Endodermal cell (in vitro differentiated cells): ENCODE measurements at regions not wholly inside any gene's neighbourhood (a gene's known extent, or its start where the extent isn't known, plus 50 kb on each side); places are given as distances from the start of the nearest gene placed in this dataset.

Experiments used
- DNase-seq: peaks from one replicate; pipeline ENCODE4 v3.0.0-alpha.2; 2017
- H3K27ac ChIP-seq: 2 replicates; pipeline ENCODE4 v1.5.1; 2013; ENCODE audit warnings: mild to moderate bottlenecking, low read depth, low read length, moderate library complexity
- H3K27me3 ChIP-seq: 2 replicates; pipeline ENCODE4 v1.6.1; 2013; ENCODE audit warnings: mild to moderate bottlenecking, low read length, moderate library complexity; ENCODE audit not compliant: insufficient read depth, control insufficient read depth, poor library complexity, severe bottlenecking
- H3K36me3 ChIP-seq: 2 replicates; pipeline ENCODE4 v1.7.0; 2013; ENCODE audit warnings: mild to moderate bottlenecking, low read length, moderate library complexity; ENCODE audit not compliant: control insufficient read depth, insufficient read depth
- H3K4me1 ChIP-seq: one replicate; pipeline ENCODE4 v1.7.0; 2013; ENCODE audit warnings: low read length; ENCODE audit not compliant: control insufficient read depth, insufficient read depth
- H3K4me3 ChIP-seq: 2 replicates; pipeline ENCODE4 v1.5.1; 2013; ENCODE audit warnings: mild to moderate bottlenecking, low read length, moderate library complexity
- H3K9ac ChIP-seq: 2 replicates; pipeline ENCODE4 v1.6.1; 2013; ENCODE audit warnings: mild to moderate bottlenecking, low read length, moderate library complexity; ENCODE audit not compliant: poor library complexity, severe bottlenecking; ENCODE audit errors: extremely low read depth
- H3K9me3 ChIP-seq: 2 replicates; pipeline ENCODE4 v1.6.1; 2013; ENCODE audit warnings: mild to moderate bottlenecking, low read length, moderate library complexity; ENCODE audit not compliant: control insufficient read depth
- H3K27ac Mint-ChIP-seq: 2 replicates; pipeline ENCODE4 v1.8.0; 2020; ENCODE audit warnings: mixed read lengths
- H3K27me3 Mint-ChIP-seq: 2 replicates; pipeline ENCODE4 v1.8.0; 2021; ENCODE audit warnings: mild to moderate bottlenecking, mixed read lengths; ENCODE audit not compliant: insufficient read depth
- H3K36me3 Mint-ChIP-seq: 2 replicates; pipeline ENCODE4 v1.8.0; 2020; ENCODE audit warnings: low read depth, mixed read lengths
- H3K4me1 Mint-ChIP-seq: 2 replicates; pipeline ENCODE4 v1.8.0; 2020; ENCODE audit warnings: mixed read lengths
- H3K4me3 Mint-ChIP-seq: 2 replicates; pipeline ENCODE4 v1.8.0; 2020; ENCODE audit warnings: mild to moderate bottlenecking, moderate library complexity, mixed read lengths
- H3K9me3 Mint-ChIP-seq: 2 replicates; pipeline ENCODE4 v1.8.0; 2020; ENCODE audit warnings: mild to moderate bottlenecking, mixed read lengths
- CTCF ChIP-seq: fragments of 200-600 bp; sonication (generic); conservative IDR thresholded peaks from 2 replicates; pipeline ENCODE4 v1.5.0; 2021; ENCODE audit warnings: antibody characterized with exemption, mild to moderate bottlenecking
- WGBS, 2 experiments: methylation state at CpG; one replicate each; pipeline versions ENCODE4 v1.1.5 to v1.1.7; 2013; ENCODE audit warnings: missing lambda C conversion rate in 2 of 2, mixed read lengths in 1 of 2; ENCODE audit not compliant: insufficient coverage in 1 of 2, insufficient read length in 1 of 2; 5-methylcytosine and 5-hydroxymethylcytosine counted together

DNA sequence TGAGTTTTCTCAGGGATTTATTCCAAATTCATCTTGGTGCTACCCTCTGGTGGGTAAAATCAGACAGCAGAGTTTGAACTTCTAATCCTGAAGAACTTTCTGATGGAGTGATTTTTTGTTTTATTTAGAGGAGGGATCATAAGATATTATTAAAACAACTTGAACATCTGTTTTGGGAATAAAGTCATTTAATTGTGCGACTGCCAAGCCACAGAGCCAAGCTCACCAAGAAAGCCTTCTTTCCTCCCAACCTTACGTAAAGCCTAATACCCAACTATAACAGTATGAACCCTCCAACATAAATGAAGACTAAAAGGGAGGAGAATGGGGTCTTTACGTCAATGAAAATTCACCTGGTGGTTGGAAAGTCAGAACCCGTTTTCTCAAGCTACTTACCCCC is 205.5 kb upstream of the IGF1 start:
- H3K4me1 ChIP-seq = no peaks in the 10 kb centered on the region
- H3K27me3 ChIP-seq = peaks cover 11% of the 10 kb centered on the region
- no peaks in the 10 kb centered on the region for H3K9me3 ChIP-seq
- peaks cover 22% of the 10 kb centered on the region for H3K27me3 Mint-ChIP-seq
- no peaks in the 10 kb centered on the region for H3K36me3 Mint-ChIP-seq
- no peak overlapping the region for H3K27ac ChIP-seq
- no peaks in the 10 kb centered on the region for H3K36me3 ChIP-seq
- no peak overlapping the region for H3K4me3 ChIP-seq
- no peaks in the 10 kb centered on the region for H3K4me1 Mint-ChIP-seq
- no peak for DNase-seq
- no peak overlapping the region for H3K4me3 Mint-ChIP-seq
- H3K9ac ChIP-seq = no peak overlapping the region
- no peaks in the 10 kb centered on the region for H3K9me3 Mint-ChIP-seq
- no peak overlapping the region for H3K27ac Mint-ChIP-seq
- no peak for TF ChIP-seq CTCF
- WGBS, 2 experiments = 93 to 100% methylated on average over 1 to 3 of the region's 4 CpGs

DNA sequence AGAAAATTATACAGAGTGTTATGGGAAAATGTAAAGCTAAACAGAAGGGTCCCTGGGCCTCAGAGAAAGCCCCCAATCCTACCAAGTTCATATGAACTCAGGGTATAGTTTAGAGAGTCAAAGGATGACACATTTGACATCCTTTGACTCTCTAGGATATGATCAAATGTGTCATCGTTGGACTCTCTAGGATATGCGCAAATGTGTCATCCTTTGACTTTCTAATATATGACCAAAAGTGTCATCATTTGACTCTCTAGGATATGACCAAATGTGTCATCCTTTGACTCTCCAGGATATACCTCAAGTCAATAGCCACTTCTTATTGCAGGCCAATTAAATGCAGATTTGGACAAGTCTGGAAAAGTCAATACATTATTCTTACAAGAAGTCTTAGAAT is 204.8 kb upstream of the IGF1 start:
- no peak overlapping the region for H3K9ac ChIP-seq
- no peak overlapping the region for H3K27ac ChIP-seq
- H3K4me3 ChIP-seq = no peak overlapping the region
- Mint-ChIP-seq H3K27ac (no peak overlapping the region), H3K9me3 (no peaks in the 10 kb centered on the region), H3K36me3 (no peaks in the 10 kb centered on the region), H3K4me1 (no peaks in the 10 kb centered on the region), H3K27me3 (peaks cover 22% of the 10 kb centered on the region), H3K4me3 (no peak overlapping the region)
- no peak for TF ChIP-seq CTCF
- no peaks in the 10 kb centered on the region for H3K36me3 ChIP-seq
- peaks cover 11% of the 10 kb centered on the region for H3K27me3 ChIP-seq
- H3K4me1 ChIP-seq = no peaks in the 10 kb centered on the region
- 87 to 95% methylated on average over 2 of the region's 2 CpGs for WGBS, 2 experiments
- no peak for DNase-seq
- H3K9me3 ChIP-seq = no peaks in the 10 kb centered on the region

GRCh38 chr12:102682366-102683289 is 202.3 kb upstream of the IGF1 start:
- no peak overlapping the region for H3K4me3 ChIP-seq
- Mint-ChIP-seq H3K4me1 (no peaks in the 10 kb centered on the region), H3K4me3 (no peak overlapping the region), H3K27ac (no peak overlapping the region), H3K36me3 (no peaks in the 10 kb centered on the region), H3K27me3 (peaks cover 26% of the 10 kb centered on the region), H3K9me3 (no peaks in the 10 kb centered on the region)
- no peaks in the 10 kb centered on the region for H3K36me3 ChIP-seq
- no peaks in the 10 kb centered on the region for H3K4me1 ChIP-seq
- peaks cover 11% of the 10 kb centered on the region for H3K27me3 ChIP-seq
- WGBS, 2 experiments = 78 to 100% methylated on average over 1 to 2 of the region's 2 CpGs
- no peaks in the 10 kb centered on the region for H3K9me3 ChIP-seq
- no peak overlapping the region for H3K9ac ChIP-seq
- no peak overlapping the region for H3K27ac ChIP-seq
- DNase-seq = no peak
- TF ChIP-seq CTCF = no peak
